ENCODE measurements at regions not wholly inside any gene's neighbourhood (a gene's known extent, or its start where the extent isn't known, plus 50 kb on each side); places are given as distances from the start of the nearest gene placed in this dataset.

DNA sequence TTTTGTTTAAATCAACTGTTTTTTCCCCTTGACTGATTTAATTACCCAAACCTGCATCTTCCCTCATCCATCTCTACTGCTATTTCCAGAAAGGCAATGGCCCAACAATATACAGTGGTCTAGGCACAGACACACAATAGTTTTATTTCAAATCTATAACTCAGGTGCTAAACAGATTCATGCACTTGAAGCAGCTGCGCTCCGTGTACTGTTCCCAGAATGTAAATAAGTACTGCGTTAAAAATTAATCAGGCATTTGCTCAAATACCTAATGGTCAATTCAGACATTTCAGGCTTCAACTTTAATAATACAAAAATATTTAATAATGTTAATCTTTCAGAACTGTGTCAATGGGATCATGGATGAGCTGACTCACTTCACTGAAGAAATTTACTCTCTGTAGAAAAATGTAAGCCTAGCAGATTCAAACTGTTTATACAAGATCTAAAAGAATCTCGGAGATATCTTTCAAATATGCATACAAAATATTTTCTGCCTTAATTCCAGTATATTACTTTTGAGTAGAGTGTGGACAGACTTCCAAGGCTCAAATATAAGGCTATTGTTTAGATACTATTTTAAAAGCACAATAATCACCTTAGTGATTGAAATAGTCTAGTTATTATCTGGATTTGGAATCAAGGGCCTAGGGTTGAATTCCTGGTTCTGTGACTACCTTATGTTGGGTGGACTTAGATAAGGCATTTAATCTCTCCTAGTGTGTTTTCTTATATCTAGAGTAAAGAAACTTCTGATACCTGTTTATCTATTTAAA is 97.4 kb upstream of the PSMD7 start:
- TF ChIP-seq, protein P1, sequence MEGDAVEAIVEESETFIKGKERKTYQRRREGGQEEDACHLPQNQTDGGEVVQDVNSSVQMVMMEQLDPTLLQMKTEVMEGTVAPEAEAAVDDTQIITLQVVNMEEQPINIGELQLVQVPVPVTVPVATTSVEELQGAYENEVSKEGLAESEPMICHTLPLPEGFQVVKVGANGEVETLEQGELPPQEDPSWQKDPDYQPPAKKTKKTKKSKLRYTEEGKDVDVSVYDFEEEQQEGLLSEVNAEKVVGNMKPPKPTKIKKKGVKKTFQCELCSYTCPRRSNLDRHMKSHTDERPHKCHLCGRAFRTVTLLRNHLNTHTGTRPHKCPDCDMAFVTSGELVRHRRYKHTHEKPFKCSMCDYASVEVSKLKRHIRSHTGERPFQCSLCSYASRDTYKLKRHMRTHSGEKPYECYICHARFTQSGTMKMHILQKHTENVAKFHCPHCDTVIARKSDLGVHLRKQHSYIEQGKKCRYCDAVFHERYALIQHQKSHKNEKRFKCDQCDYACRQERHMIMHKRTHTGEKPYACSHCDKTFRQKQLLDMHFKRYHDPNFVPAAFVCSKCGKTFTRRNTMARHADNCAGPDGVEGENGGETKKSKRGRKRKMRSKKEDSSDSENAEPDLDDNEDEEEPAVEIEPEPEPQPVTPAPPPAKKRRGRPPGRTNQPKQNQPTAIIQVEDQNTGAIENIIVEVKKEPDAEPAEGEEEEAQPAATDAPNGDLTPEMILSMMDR (IDR thresholded peaks at IDR 0.05): no peak
- TF ChIP-seq POLR2AphosphoS5 (IDR thresholded peaks at IDR 0.05) (no peak), POLR2A (IDR thresholded peaks at IDR 0.05) (no peak), EP300 (IDR thresholded peaks at IDR 0.05) (no peak)

All from upper lobe of left lung (tissue), 4 donors.